HG03196 (cell line): ENCODE measurements at regions not wholly inside any gene's neighbourhood (a gene's known extent, or its start where the extent isn't known, plus 50 kb on each side); places are given as distances from the start of the nearest gene placed in this dataset.
"Not testable (repeated sequence)": the region's sequence is repeated elsewhere in the genome, so short reads cannot be mapped to it uniquely, and the experiment has no call there.

Source experiments
- ATAC-seq: cut with Tn5 transposase; IDR thresholded peaks from one replicate; pipeline ENCODE4 v1.9.1; 2021; ENCODE audit not compliant: unreplicated experiment

DNA sequence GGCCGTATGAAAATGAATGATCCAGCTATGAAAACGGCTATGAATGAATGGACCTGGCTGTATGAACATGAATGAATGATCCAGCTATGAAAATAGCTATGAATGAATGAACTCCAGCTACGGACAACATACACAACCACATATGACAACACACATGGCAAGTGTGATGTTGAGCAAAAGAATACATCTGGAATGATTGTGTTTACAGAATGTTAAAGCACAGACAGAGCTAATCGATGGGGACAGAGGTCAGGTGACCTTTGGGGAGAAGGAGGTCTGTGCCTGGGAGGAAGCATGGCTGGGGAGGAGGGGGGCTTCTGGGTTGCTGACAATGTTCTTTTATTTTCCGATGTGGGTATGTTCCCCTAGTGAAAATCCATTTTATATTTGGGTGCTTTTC lies 174.0 kb upstream of the WSCD1 start:
- ATAC-seq: no peak

- ATAC-seq: no peak
Measured at GRCh38 chr17:5897275-5897911, 172.8 kb upstream of the WSCD1 start.

GRCh38 chr17:5897981-5898380 lies 172.2 kb upstream of the WSCD1 start:
- not testable (repeated sequence) for ATAC-seq

DNA sequence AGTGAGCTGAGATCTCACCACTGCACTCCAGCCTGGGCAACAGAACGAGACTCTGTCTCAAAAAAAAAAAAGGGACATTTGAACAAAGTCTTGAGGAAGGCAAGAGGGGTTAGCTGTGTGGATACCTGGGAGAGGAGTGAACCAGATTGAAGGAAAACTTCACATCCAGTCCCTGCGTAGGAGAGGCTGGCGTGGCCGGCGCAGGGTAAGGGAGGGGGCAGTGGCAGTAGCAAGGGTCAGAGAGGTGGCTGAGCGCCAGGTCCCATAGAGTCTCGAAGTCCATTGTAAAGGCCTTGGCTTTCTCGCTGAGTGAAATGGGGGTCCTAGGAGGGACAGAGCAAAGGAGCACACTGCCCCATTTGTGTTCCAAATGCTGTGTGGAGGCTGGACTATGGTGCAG lies 171.8 kb upstream of the WSCD1 start:
- ATAC-seq: no peak

GRCh38 chr17:5899496-5900195 lies 170.5 kb upstream of the WSCD1 start:
- no peak for ATAC-seq

DNA sequence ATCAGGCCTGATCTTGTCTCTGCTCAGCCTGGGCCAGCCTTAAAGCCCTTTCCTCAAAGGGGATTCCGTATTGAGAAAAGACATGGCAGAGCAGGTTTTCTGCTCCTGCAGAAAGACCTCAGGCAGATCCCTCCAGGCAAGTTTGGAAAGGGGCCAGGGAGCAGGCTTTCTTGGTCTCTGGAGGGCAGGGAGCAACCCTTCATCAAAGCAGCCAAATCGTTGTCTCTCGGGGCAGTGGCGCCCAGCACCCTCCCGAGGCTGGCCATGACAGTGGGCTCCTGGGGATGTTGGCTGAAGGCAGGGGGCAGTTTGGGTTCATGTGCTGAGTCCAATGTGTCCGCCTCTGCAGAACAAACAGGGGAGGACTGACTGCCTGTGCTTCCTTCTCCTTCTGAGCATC lies 168.4 kb upstream of the WSCD1 start:
- ATAC-seq: no peak

DNA sequence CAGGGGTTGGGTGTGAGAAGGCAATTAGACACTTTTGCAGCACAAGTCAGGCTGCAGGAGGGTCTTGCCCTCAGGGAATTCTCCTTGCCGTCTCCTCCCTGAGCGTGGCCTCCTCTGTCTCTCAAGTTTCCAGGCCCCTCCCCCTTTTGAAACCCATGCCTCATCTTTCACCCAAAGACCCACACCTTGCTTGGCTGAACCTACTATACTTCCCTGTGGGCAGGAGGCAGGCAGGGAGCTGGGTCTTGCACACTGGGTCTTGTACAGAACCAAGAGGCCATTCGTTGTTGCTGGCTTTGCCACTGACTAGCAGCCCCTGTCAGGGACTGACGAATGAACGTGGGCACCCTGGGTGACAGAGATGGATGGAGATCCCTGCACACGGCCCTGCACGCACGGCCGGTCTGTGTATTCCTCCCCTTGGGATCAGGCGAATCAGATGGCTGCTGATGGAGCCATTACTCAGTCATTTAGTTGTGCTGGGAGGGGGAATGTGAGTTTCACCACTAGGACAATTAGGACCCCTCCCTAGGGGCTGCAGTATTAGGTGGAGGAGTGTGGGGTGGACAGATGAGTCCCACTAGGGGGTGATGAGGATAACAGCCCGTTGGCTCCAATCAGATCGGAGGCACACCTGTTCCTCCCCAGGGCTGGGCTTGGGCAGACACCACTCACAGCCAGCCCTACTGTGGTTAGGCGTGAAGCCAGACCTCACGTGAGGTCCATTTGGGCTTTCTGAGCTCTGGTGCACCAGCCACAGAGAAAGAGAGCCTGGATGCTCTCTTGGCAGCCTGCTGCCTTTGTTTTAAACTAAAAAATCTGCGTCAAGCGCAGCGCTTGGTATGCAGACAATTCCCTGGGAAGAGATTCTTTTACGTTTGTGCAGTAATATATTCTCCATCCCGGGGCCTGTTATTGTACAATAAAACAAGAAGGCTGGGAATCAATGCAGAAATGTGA lies 167.7 kb upstream of the WSCD1 start:
- ATAC-seq: no peak

DNA sequence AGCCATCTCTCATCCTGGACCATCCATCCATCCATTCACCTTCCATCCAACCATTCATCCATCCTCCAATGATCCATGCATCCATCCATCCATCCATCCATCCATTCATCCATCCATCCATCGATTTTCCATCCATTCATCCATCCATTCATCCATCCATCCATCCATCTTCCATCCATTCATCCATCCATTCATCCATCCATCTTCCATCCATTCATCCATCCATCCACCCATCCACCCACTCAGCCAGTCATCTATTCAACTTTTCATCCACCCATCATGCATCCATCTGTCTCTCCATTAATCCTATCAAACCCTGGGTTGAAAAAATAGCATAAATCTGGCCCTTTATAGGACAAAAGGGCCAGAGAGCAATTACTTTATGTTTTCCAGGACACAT lies 158.3 kb upstream of the WSCD1 start:
- no peak for ATAC-seq

- no peak for ATAC-seq
Measured at GRCh38 chr17:5913032-5913531, 157.1 kb upstream of the WSCD1 start.

GRCh38 chr17:5913641-5914040 lies 156.5 kb upstream of the WSCD1 start:
- ATAC-seq: no peak

DNA sequence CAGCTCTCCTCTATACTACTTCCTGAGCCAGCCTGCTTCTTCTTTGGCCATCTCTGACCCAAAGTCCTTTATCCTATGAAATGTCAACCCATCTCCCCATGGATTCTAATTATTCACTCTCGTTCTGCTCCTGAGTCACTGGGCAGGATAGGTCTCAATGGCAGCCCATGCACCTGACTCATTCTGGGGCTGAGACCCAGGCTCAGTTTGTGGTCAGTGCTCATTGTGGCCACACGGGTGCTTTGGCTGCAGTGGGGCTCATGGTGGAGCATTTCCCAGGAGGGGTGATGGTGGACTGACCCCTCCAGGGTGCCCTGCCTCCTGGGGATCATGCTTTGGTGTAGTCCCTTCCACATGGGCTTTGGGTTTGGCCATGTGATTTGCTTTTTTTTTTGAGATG lies 154.8 kb upstream of the WSCD1 start:
- ATAC-seq: no peak

- no peak for ATAC-seq
Measured at GRCh38 chr17:5919089-5919488, 151.1 kb upstream of the WSCD1 start.

GRCh38 chr17:5921512-5922282 lies 148.5 kb upstream of the WSCD1 start:
- no peak for ATAC-seq

DNA sequence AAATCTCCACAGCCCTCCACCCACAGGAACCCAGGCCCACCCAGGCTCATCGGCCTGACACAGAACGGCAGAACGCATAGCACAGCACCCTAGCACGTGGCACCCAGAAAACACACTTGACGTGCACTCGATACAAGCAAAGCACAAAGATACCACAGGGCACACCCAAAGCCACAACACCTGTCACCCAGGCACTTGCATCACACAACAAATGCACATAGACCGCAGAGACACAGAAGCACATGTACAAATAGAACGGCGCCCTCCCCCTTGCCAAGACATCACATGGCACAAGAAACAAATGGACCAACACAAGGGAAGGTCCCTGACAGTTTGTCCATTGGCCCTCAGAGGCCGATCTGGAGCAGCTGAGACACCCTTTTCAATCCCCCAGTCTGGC lies 147.7 kb upstream of the WSCD1 start:
- no peak for ATAC-seq

DNA sequence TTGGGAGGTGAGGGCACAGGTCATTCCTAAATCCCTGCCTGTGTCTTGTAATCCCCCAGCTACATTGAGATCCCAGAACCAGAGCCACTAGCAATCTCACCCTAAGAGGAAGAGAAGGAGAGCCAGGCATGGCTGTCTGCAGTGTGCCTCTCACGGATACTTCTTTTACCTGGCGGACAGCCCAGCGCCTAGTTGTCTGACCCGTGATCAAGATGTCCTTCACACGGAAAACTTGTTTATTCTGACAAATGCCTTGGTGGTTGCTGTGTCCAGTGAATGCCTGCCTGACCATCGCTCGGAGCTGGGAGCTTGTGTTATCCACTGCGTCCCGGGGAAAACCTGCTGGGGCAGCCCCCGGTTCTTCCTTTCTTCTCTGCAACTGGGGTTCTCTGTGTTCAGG lies 140.5 kb upstream of the WSCD1 start:
- no peak for ATAC-seq

DNA sequence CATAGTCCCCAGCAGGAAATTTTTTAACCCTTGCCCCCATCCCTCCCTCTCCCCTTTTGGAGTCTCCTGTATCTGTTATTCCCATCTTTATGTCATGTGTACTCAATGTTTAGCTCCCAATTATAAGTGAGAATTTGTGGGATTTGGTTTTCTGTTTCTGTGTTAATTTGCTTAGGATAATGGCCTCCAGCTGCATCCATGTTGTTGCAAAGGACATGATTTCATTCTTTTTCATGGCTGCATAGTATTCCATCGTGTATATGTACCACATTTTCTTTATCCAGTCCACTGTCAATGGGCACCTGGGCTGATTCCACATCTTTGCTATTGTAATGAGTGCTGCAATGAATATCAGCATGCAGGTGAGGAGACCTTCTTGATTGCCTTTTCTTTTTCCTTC lies 139.6 kb upstream of the WSCD1 start:
- not testable (repeated sequence) for ATAC-seq

DNA sequence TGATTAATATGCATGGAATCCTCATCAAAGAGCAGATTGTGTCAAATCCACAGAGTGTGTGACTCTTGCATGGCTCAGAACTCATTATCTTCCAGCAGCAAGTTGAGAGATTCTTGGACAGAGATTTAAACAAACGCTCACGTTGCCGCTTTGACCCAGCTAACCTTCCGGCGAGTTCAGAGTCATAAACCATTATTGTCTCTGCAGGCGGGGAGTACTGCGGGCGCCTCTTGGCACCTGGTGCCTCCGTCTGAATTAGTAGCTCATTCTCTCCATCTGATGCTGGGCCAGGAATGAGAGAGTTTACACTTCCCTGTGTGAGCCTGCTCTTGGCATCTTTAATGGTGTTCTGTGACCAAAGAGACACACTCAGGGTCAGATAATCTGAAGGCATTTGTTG lies 138.6 kb upstream of the WSCD1 start:
- no peak for ATAC-seq

GRCh38 chr17:5933430-5933829 lies 136.7 kb upstream of the WSCD1 start:
- no peak for ATAC-seq

DNA sequence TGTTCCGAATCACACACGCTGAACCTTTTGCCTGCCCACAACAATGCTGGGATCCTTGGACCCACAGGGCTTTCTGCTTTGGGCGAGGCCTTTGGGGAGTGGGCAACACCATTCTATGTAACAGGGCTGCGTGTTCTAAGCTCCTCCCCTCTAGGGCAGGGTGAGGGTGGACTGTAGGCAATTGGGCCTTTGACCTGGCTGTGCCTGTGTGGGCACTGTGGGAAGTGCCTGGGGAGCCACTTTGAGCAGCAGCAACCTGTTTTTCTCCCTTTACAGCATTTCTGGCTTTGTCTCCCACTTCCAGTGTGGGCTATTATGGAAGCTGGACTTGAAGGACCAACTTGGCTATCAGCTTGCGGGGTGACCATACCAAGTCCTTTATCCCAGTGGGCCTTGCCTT lies 128.9 kb upstream of the WSCD1 start:
- no peak for ATAC-seq

DNA sequence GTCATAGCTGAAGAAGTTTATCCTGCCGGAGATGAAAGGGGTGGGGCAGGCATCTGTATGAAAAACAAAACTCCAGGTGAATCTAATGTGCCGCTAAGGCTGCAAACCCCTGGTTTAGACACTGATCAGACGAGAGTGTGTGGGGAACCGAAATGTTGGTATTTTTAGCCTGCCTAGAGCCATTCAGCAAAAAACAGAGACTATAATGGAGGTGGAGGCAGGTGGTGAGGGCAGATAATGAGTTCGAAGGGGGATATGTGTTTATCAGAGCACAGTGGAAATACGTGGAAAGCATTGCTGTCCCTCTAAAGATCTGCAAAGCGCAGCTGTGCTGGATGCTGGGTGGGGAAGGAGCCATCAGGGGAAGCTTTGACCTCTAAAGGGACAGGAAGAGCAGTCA lies 127.5 kb upstream of the WSCD1 start:
- no peak for ATAC-seq

- ATAC-seq: no peak
Measured at GRCh38 chr17:5943232-5943631, 126.9 kb upstream of the WSCD1 start.
